ENCODE measurements at regions not wholly inside any gene's neighbourhood (a gene's known extent, or its start where the extent isn't known, plus 50 kb on each side); places are given as distances from the start of the nearest gene placed in this dataset.

GRCh38 chr4:108398316-108398715 lies 222.1 kb upstream of the RPL34 start:
- no peak for DNase-seq

- no peak for DNase-seq
Measured at GRCh38 chr4:108397850-108398249, 222.5 kb upstream of the RPL34 start.

DNA sequence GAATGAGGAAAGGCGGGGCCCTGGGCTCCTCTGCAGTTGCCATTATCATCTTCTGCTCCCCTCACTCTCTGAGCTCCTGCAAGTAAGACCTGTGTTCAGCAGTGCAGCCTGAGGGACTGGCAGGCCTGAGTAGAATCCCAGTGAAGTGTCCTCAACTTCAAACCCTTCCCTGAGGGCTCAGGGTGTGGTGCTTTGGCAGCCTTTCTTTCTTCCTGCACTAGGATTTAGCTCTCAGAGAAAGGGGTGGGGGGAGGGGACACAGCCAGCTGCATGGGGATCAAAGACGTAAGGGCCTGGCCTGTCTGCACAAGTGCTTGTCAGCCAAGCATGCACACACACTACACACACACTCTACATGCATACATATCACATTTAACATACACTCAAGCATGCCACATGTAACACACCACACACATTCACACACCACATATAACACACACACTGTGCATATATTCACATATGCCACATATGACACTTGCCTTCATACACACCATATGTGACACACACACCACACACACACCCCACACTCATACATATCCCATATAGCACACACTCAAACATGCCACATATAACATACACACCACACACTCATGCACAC lies 223.4 kb upstream of the RPL34 start:
- DNase-seq: no peak

GRCh38 chr4:108395786-108396185 lies 224.6 kb upstream of the RPL34 start:
- DNase-seq: no peak

DNA sequence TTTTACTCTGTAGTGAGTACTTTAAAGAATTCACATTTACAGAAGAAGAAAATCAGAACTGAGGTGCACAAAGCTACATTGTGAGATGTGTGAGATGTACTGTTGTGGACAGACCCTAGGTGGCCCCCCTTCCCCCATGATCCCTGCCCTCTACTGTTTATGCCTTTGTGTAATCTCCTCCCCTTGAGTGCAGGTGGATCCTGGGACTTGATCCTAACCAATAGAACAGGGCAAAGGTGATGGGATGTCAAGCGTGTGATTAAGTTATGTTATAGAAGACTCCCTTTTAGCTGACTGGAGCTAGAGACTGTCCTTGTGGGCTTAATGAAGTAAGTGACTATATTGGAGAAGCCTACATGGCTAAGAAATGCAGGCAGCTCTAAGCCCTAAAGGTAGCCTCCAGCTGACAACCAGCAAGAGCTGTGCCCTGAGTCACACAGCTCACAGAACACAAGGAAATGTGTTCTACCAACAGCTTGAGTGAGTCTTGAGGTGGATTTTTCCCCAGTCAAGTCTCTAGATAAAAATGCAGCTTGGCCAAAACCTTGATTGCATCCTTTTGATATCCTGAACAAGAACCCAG lies 225.2 kb upstream of the LEF1 start:
- no peak for DNase-seq

DNA sequence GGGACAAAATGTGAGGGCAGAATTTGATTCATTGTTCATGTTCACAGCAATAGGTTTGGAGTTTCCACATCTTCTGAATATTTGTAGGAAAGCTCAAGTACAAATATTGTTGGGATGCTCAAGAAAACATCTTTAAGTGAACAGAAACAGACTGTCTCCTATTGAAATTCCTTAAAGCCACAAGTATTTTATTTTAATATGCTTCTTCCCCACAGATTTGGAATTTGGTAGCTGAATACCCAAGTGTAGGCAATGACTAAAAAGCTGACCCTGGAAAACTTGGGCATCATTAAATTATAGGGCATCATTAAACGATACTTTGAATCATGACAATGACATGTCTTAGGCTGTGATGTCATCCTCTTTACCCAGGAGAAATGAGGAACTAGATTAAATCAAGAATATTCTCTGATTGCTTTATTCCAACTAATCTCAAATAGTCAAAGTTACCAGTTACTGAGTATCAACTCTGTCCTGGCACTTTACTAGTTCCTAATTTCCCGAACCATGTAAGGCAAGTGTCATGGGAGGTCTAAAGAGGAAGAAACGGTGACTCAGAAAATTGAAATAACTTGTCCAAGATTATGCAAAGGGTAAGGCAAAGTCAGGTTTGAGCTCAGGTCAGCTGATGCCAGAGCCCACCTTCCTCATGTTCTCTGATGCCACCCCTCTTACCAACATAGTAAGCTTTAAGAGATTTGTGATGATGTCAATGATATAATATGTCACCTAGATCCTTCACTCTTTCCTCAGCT lies 223.1 kb upstream of the LEF1 start:
- DNase-seq: no peak

- DNase-seq: no peak
Measured at GRCh38 chr4:108385076-108385475, 216.3 kb upstream of the LEF1 start.

DNA sequence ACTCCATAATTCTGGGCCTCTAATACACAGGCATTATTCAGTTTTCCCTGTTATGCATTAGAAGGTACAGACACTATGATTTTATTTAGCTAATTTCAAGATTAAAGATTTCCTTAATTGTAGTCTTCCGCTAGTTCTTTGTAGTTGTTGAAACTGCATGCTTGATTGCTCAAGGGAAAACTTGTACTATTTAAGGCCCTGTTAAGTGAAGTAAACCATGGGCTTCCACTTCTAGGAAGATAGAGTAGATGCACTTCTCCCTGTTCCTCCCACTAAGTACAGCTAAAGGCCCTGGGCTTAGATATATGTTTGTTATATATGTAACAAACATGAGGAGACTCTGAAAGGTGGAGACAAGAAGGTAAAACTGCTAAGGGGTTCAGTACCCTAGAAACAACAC lies 215.8 kb upstream of the LEF1 start:
- DNase-seq: no peak

- no peak for DNase-seq
Measured at GRCh38 chr4:108383157-108383556, 214.4 kb upstream of the LEF1 start.

GRCh38 chr4:108382751-108383150 lies 214.0 kb upstream of the LEF1 start:
- DNase-seq: no peak

GRCh38 chr4:108378164-108378563 lies 209.4 kb upstream of the LEF1 start:
- DNase-seq: no peak

DNA sequence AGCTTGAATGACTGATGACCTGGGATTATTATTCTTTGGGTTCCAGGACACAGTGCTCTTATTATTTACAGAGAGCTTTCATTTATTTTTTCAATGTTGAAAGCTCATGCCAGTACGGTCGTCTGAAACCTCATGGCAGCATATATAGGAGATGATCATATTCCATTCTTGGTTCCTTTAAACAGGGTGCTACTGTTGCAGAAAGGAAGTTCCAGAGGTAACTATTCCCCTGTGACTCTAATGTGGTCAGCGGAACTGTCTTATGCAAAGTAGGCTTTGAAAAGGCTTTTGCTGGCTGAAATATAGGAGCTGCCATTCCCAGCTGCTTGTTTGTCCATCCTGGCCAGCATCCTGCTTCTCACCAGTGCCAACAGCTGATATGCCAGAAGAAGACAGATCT lies 208.3 kb upstream of the LEF1 start:
- no peak for DNase-seq

GRCh38 chr4:108375434-108375833 lies 206.7 kb upstream of the LEF1 start:
- no peak for DNase-seq

- no peak for DNase-seq
Measured at GRCh38 chr4:108372681-108373080, 203.9 kb upstream of the LEF1 start.

- DNase-seq: no peak
Measured at GRCh38 chr4:108371282-108371681, 202.6 kb upstream of the LEF1 start.

- no peak for DNase-seq
Measured at GRCh38 chr4:108370291-108371141, 201.8 kb upstream of the LEF1 start.

DNA sequence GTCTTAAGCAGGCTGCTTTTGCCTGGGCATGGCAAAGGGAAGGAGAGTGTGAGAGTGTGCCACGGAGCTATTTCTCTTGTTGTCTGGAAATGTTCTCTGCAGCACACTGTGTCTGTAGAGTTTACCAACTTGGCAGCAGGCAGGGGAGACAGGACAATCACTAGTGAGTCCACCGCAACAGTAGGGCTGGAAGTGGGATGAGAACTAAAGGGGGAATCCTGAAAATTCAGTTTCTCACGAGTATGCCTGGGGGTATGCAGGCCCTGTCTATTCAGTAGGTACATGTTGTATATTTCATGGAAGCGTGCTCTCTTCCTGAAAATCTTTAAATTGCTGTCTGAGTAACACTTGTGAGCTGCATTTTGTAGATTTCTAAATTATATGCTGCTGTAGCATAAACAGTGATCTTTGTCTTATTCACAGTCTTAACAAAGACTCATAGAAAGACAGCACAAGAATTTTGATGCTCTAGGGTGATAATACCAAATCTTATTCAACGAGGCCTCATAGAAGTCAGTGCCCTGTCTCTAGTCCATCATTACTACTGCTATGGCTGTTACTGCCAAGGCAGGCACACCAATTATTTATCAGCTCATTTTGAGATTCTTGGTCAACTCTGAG lies 200.4 kb upstream of the LEF1 start:
- DNase-seq: no peak

DNA sequence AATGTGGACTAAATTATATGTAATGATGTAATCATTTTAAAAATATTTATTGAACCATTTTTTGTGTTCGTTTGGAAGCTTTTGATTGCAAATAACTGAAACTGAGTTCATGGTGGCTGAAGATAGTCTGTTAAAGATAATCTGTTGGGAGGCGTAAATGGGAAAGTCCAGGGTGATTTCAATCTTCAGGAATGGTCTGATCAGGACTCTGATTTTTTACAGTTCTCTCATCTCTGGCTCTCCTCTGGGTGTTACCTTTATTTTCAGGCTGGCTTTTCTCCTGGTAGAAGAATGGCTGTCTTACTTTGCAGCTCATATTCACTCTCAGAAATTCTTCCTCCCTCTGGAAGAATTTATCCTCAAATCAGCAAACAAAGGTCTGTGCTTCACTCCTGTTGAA lies 199.0 kb upstream of the LEF1 start:
- DNase-seq: no peak

DNA sequence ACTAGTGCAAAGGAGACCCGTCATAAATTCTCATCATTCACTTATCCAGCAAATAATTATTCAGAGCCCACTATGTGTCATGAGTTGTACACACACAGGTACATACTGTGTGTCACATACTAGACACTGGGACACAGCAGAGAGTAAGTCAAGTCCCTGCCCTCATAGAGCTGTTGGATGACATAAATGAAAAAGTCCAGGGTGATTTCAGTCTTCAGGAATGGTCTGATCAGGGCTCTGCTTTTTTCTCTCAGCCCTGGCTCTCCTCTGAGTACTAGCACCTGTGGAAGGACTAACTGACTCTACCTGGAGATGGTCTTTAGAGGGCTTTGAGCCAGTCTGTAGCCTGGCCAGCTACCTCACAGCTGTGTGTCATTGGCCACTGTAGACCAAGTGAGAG lies 198.0 kb upstream of the LEF1 start:
- DNase-seq: no peak

DNA sequence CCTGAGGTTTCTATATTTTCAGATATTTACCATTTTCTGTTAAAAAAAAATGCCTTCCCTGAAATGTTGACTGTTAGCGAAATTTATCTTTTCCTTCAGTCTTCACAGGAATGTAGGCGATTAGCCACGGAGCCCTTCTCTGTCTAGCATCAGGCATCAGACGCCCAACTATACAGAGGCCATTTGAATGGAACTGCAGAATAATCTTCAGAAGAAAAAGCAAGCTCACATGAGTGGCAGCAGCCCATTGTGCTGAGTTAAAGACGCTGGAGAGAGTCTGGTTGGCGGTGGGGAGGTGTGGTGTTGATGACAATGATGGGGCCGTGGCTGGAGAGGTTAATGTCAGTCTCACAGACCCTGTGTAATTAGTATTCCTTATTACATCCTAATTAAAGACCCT lies 196.8 kb upstream of the LEF1 start:
- no peak for DNase-seq

- DNase-seq: no peak
Measured at GRCh38 chr4:108361886-108362285, 193.2 kb upstream of the LEF1 start.

DNA sequence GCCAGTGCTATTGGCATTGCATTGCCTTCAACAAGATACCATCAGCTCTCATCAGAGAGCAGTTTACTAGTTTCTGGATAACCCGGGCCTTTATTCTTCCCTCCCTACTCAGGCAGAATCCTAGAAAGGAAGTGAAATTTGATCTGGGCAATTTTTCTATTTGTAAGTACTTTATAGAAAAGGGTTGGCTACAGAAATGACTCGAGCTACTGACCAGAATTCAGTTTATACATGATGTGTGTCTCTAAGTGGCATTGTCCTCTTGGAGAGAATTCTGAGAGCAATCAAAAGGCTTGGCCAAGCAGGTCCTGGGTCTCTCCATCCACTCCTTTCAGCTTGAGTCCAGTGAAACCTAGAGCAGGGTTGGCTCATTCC lies 192.7 kb upstream of the LEF1 start:
- DNase-seq: no peak

GRCh38 chr4:108360754-108361445 lies 192.2 kb upstream of the LEF1 start:
- no peak for DNase-seq

Data from NCI-H446 treated with DMSO at 0.1 percent for 48 hours (cell line).